ENCODE measurements at regions not wholly inside any gene's neighbourhood (a gene's known extent, or its start where the extent isn't known, plus 50 kb on each side); places are given as distances from the start of the nearest gene placed in this dataset.
A peak's percentile ranks its signal among the peaks of the same experiment; 100 is the strongest.
"Not testable (repeated sequence)": the region's sequence is repeated elsewhere in the genome, so short reads cannot be mapped to it uniquely, and the experiment has no call there.

DNA sequence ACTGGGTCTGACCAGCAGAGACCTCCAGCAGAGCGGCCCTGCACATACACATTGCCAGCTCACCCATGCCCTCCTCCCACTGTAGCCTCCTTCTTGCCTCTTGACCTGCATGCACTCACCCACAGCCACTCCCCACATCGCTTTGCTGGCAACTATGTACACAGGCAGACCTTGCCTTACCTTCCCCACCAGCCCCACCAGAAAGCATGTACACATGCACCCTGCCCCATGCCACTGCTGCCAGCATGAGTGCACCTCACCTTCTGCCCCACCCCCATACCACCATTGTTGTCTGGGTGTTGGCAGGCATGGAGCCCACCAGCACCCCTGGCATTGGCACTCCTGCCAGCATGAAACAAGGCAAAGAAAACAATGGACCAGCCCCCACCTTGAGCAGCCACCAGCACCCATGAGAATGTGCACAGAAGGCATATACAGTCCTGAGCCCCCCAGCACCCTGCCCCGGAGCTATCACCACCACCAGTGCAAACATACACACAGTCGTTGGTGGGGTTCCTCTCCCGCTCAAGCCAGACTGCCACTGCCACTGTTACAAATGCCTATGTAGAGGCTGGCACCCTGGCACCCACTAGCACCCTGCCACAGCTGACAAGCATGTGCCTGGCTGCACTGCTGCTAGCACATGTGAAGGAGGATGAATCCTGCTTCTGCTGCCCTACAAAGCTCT is 171.4 kb upstream of the NR4A3 start:
- WGBS (ENCODE audit: insufficient coverage), result 91% methylated on average over 5 of the region's 5 CpGs
- Histone ChIP-seq H3K9me3 (ENCODE audit: control insufficient read depth, insufficient read depth, low read length) (peaks cover 5% of the 10 kb centered on the region), H3K27ac (ENCODE audit: low read depth, low read length) (no peak overlapping the region), H3K4me1 (ENCODE audit: control insufficient read depth, insufficient read depth, low read length) (no peaks in the 10 kb centered on the region), H3K27me3 (ENCODE audit: control insufficient read depth, insufficient read depth, low read length) (no peaks in the 10 kb centered on the region), H3K36me3 (ENCODE audit: control insufficient read depth, insufficient read depth, low read length) (no peaks in the 10 kb centered on the region), H3K4me3 (ENCODE audit: low read depth, low read length) (no peak overlapping the region)
- no peak for DNase-seq (ENCODE audit: low read depth in 4 of 6, low spot score in 6 of 6)

DNA sequence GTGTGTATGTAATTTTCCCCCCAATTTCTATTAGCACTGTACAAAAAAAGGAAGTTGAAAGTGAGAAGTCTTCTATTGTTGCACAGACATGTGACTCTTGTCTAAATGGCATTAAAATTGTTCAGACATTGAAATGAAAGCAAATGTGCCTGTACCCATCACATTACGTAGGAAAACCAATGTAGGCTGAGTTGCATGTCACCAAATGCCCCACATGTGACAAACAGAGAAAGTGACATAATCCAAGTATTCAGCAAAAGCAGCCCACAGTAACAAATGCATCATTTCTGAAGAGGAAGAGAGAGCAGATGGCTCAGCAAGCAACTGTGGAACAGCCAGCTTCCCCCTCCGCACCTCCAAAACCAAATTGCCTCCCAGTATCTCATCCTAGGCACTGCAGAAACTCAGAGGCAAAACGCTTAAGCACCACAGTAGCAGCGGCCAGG is 161.5 kb upstream of the NR4A3 start:
- no peaks in the 10 kb centered on the region for H3K36me3 ChIP-seq (ENCODE audit: control insufficient read depth, insufficient read depth, low read length)
- DNase-seq (ENCODE audit: low read depth in 4 of 6, low spot score in 6 of 6), result peak in 1 of 6 donors; percentile 63
- H3K9me3 ChIP-seq (ENCODE audit: control insufficient read depth, insufficient read depth, low read length), result no peaks in the 10 kb centered on the region
- H3K4me3 ChIP-seq (ENCODE audit: low read depth, low read length), result no peak overlapping the region
- 82% methylated on average over 4 of the region's 4 CpGs for WGBS (ENCODE audit: insufficient coverage)
- H3K4me1 ChIP-seq (ENCODE audit: control insufficient read depth, insufficient read depth, low read length), result no peaks in the 10 kb centered on the region
- no peak overlapping the region for H3K27ac ChIP-seq (ENCODE audit: low read depth, low read length)
- no peaks in the 10 kb centered on the region for H3K27me3 ChIP-seq (ENCODE audit: control insufficient read depth, insufficient read depth, low read length)

DNA sequence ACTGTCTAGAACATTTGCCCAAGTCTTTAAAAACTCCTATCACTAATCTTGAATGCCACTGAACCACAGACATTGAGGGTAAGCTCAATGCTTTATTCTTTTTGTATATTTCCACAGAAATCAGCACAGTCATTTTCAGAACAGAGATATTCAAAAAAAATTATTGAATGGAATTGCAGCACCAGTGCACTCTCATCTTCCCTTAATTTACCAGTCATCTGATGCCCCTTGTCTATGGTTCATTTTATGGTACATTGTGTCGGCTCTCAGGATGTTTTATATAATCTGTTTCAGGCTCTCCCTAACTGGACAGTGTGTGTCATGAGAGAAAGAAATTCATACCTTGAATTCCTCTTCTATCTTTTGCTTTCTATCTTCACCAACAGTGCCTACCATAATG is 158.4 kb upstream of the NR4A3 start:
- H3K4me3 ChIP-seq (ENCODE audit: low read depth, low read length), result no peak overlapping the region
- no CpG with 5 or more reads among the region's 1 CpG for WGBS (ENCODE audit: insufficient coverage)
- no peak overlapping the region for H3K27ac ChIP-seq (ENCODE audit: low read depth, low read length)
- DNase-seq (ENCODE audit: low read depth in 4 of 6, low spot score in 6 of 6), result no peak
- H3K4me1 ChIP-seq (ENCODE audit: control insufficient read depth, insufficient read depth, low read length), result no peaks in the 10 kb centered on the region
- no peaks in the 10 kb centered on the region for H3K36me3 ChIP-seq (ENCODE audit: control insufficient read depth, insufficient read depth, low read length)
- H3K27me3 ChIP-seq (ENCODE audit: control insufficient read depth, insufficient read depth, low read length), result no peaks in the 10 kb centered on the region
- H3K9me3 ChIP-seq (ENCODE audit: control insufficient read depth, insufficient read depth, low read length), result no peaks in the 10 kb centered on the region

DNA sequence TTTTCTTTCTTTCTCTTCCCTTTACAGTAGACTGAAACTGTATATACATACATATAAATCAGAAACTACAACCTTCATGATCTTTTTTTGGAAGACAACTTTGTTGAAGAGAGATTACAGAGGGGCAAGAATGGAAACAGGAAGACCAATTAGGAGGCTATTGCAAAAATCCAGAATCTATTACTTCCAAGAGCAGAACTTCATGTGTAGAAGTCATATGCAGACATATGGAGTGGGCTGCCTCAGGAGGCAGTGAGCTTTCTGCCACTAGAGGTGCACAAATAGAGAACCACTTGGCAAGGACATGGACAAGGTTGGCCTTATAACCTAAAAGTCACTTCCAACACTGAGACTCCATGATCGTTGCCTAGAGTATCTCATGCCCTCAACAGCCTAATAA is 157.8 kb upstream of the NR4A3 start:
- WGBS (ENCODE audit: insufficient coverage), result no CpG with 5 or more reads among the region's 1 CpG
- Histone ChIP-seq H3K36me3 (ENCODE audit: control insufficient read depth, insufficient read depth, low read length) (no peaks in the 10 kb centered on the region), H3K9me3 (ENCODE audit: control insufficient read depth, insufficient read depth, low read length) (no peaks in the 10 kb centered on the region), H3K27me3 (ENCODE audit: control insufficient read depth, insufficient read depth, low read length) (no peaks in the 10 kb centered on the region), H3K4me3 (ENCODE audit: low read depth, low read length) (no peak overlapping the region), H3K27ac (ENCODE audit: low read depth, low read length) (no peak overlapping the region), H3K4me1 (ENCODE audit: control insufficient read depth, insufficient read depth, low read length) (no peaks in the 10 kb centered on the region)
- DNase-seq (ENCODE audit: low read depth in 4 of 6, low spot score in 6 of 6), result no peak

DNA sequence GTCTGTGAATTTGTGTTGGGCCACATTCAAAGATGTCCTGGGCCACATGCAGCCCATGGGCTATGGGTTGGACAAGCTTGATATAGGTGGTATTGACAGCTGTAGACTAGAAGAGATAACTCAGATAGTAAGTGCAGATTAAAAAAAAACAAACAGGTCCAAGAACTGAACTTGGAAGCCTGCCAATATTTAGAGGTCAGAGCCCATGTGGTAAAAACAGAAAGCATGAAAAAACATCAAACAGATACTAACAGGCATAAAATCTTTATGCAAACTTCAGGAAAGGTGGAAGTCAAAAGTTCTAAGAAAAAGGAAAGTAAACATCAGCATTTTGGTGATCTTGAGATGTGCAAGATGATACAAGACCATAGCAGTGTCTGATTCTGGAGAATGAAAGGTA is 155.1 kb upstream of the NR4A3 start:
- no peaks in the 10 kb centered on the region for H3K4me1 ChIP-seq (ENCODE audit: control insufficient read depth, insufficient read depth, low read length)
- H3K27ac ChIP-seq (ENCODE audit: low read depth, low read length), result no peak overlapping the region
- DNase-seq (ENCODE audit: low read depth in 4 of 6, low spot score in 6 of 6), result no peak
- no peaks in the 10 kb centered on the region for H3K36me3 ChIP-seq (ENCODE audit: control insufficient read depth, insufficient read depth, low read length)
- H3K9me3 ChIP-seq (ENCODE audit: control insufficient read depth, insufficient read depth, low read length), result no peaks in the 10 kb centered on the region
- no peaks in the 10 kb centered on the region for H3K27me3 ChIP-seq (ENCODE audit: control insufficient read depth, insufficient read depth, low read length)
- no peak overlapping the region for H3K4me3 ChIP-seq (ENCODE audit: low read depth, low read length)

DNA sequence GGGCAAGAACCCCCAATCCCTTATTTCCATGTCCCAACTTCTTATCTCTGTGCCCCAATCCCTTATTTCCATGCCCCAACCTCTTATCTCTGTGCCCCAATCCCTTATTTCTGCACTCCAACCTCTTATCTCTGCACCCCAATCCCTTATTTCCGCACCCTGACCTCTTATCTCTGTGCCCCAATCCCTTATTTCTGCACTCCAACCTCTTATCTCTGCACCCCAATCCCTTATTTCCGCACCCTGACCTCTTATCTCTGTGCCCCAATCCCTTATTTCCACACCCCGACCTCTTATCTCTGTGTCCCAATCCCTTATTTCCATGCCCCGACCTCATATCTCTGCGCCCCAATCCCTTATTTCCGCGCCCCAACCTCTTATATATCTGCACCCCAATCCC is 150.8 kb upstream of the NR4A3 start:
- not testable (repeated sequence) for H3K36me3 ChIP-seq (ENCODE audit: control insufficient read depth, insufficient read depth, low read length); H3K4me3 ChIP-seq (ENCODE audit: low read depth, low read length); H3K27me3 ChIP-seq (ENCODE audit: control insufficient read depth, insufficient read depth, low read length); H3K4me1 ChIP-seq (ENCODE audit: control insufficient read depth, insufficient read depth, low read length); H3K9me3 ChIP-seq (ENCODE audit: control insufficient read depth, insufficient read depth, low read length); H3K27ac ChIP-seq (ENCODE audit: low read depth, low read length); DNase-seq (ENCODE audit: low read depth in 4 of 6, low spot score in 6 of 6)
- WGBS (ENCODE audit: insufficient coverage), result 99% methylated on average over 7 of the region's 7 CpGs

DNA sequence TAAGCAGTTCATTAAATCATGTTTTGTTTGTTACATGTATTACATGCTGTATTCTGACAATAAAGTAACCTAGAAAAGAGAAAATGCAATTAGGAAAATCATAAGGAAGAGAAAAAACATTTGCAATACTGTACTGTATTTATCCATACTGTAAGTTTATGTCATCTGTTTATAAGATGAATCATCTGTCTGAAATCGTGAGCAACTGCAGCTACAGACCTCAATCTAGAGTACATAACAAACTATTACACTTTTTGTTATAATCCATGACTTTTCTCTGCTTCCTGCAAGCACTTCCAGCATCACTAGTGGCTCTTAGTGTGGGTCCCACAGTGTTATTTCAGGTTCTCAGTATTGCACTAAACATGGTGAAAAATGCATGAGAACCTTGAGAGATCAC is 144.4 kb upstream of the NR4A3 start:
- no peak overlapping the region for H3K4me3 ChIP-seq (ENCODE audit: low read depth, low read length)
- H3K36me3 ChIP-seq (ENCODE audit: control insufficient read depth, insufficient read depth, low read length), result no peaks in the 10 kb centered on the region

DNA sequence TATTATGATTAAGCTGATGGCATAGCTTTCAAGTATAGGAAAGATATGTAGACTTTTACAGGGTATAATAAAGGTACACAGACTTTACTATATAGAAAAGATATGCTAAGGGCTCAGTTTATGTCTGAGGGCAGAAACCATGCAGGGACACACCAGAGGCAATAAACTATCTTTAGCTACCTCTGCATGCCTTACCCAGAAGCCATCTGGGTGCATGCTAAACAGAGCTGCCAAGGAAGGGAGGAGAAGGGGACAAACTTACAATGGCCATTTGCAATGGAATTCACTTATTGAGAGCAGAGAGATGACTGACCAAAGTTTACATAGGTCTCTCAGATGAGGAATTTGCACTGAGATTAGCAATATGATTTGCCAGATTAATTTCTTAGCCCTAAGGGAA is 143.1 kb upstream of the NR4A3 start:
- H3K4me3 ChIP-seq (ENCODE audit: low read depth, low read length), result no peak overlapping the region
- no peaks in the 10 kb centered on the region for H3K4me1 ChIP-seq (ENCODE audit: control insufficient read depth, insufficient read depth, low read length)
- H3K27me3 ChIP-seq (ENCODE audit: control insufficient read depth, insufficient read depth, low read length), result no peaks in the 10 kb centered on the region
- DNase-seq (ENCODE audit: low read depth in 4 of 6, low spot score in 6 of 6), result no peak
- H3K9me3 ChIP-seq (ENCODE audit: control insufficient read depth, insufficient read depth, low read length), result no peaks in the 10 kb centered on the region
- no peak overlapping the region for H3K27ac ChIP-seq (ENCODE audit: low read depth, low read length)
- H3K36me3 ChIP-seq (ENCODE audit: control insufficient read depth, insufficient read depth, low read length), result no peaks in the 10 kb centered on the region

More for the DNA sequence above, 144.4 kb upstream of the NR4A3 start:
- Histone ChIP-seq H3K27ac (ENCODE audit: low read depth, low read length) (no peak overlapping the region), H3K9me3 (ENCODE audit: control insufficient read depth, insufficient read depth, low read length) (no peaks in the 10 kb centered on the region), H3K27me3 (ENCODE audit: control insufficient read depth, insufficient read depth, low read length) (no peaks in the 10 kb centered on the region), H3K4me1 (ENCODE audit: control insufficient read depth, insufficient read depth, low read length) (no peaks in the 10 kb centered on the region)
- WGBS (ENCODE audit: insufficient coverage), result 83% methylated on average over 1 of the region's 1 CpG
- no peak for DNase-seq (ENCODE audit: low read depth in 4 of 6, low spot score in 6 of 6)

DNA sequence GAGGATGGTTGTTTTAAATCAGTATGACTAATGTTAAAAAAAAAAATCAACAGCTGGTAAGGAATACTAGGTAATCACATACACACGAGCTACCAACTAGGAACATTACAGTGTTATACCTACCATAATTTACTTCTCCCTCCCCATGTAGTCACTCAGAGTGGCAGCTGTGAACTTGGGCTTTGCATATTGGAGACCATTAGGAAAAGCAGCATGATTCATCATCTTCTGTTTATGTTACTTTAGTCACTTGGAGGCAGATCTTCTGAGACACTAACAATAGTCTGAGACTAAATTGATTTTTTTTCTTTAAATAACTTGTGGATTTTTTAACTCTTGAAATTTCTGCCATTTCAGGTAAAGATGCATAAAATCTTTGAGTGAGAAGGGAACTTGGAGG is 141.5 kb upstream of the NR4A3 start:
- no peak overlapping the region for H3K27ac ChIP-seq (ENCODE audit: low read depth, low read length)
- DNase-seq (ENCODE audit: low read depth in 4 of 6, low spot score in 6 of 6), result no peak
- no peaks in the 10 kb centered on the region for H3K27me3 ChIP-seq (ENCODE audit: control insufficient read depth, insufficient read depth, low read length)
- H3K4me3 ChIP-seq (ENCODE audit: low read depth, low read length), result no peak overlapping the region
- no peaks in the 10 kb centered on the region for H3K4me1 ChIP-seq (ENCODE audit: control insufficient read depth, insufficient read depth, low read length)
- H3K9me3 ChIP-seq (ENCODE audit: control insufficient read depth, insufficient read depth, low read length), result no peaks in the 10 kb centered on the region
- WGBS (ENCODE audit: insufficient coverage), result no CpG with 5 or more reads among the region's 1 CpG
- H3K36me3 ChIP-seq (ENCODE audit: control insufficient read depth, insufficient read depth, low read length), result no peaks in the 10 kb centered on the region

DNA sequence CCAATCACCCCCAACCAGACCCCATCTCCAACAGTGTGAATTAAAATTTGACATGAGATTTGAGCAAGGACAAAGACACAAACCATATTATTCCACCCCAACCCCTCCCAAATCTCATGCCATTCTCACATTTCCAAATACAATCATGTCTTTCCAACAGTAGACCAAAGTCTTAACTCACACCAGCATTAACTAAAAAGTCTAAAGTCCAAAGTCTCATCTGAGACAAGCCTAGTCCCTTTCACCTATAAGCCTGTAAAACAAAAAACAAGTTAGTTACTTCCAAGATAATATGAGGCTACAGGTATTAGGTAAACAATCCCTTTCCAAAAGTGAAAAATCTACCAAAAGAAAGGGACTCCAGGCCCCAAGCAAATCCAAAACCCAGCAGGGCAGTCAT is 140.6 kb upstream of the NR4A3 start:
- Histone ChIP-seq H3K27me3 (ENCODE audit: control insufficient read depth, insufficient read depth, low read length) (peaks cover 4% of the 10 kb centered on the region), H3K9me3 (ENCODE audit: control insufficient read depth, insufficient read depth, low read length) (no peaks in the 10 kb centered on the region), H3K4me1 (ENCODE audit: control insufficient read depth, insufficient read depth, low read length) (no peaks in the 10 kb centered on the region), H3K36me3 (ENCODE audit: control insufficient read depth, insufficient read depth, low read length) (no peaks in the 10 kb centered on the region), H3K4me3 (ENCODE audit: low read depth, low read length) (no peak overlapping the region), H3K27ac (ENCODE audit: low read depth, low read length) (no peak overlapping the region)
- no peak for DNase-seq (ENCODE audit: low read depth in 4 of 6, low spot score in 6 of 6)
